GM21515 (cell line): ENCODE measurements at regions not wholly inside any gene's neighbourhood (a gene's known extent, or its start where the extent isn't known, plus 50 kb on each side); places are given as distances from the start of the nearest gene placed in this dataset.

ENCODE experiments used
- ATAC-seq: cut with Tn5 transposase; IDR thresholded peaks from one replicate; pipeline ENCODE4 v1.9.1; 2021; ENCODE audit not compliant: unreplicated experiment

- no peak for ATAC-seq
Measured at GRCh38 chr12:126051611-126052107, 986.4 kb downstream of the AACS start.

- no peak for ATAC-seq
Measured at GRCh38 chr12:126055521-126055920, 990.3 kb downstream of the AACS start.

DNA sequence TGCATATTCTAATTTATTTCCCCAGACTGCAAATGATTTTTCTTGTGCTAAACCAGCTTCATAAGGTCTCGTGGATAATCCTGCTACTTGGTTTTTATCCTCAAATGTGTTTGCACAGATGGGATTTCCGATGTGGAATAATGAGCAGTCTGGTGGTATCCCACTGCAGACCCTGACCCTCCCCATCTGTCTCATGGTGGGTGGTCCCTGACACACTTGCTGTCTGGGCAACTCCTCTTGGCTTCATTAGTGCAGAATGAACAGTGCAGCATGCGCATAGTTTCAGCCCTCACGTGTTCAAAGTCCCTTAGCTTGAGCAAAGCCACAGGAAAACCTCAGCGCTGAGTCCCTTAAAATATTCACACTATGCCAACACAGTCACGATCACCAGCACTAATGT is 996.5 kb downstream of the AACS start:
- ATAC-seq = no peak

- no peak for ATAC-seq
Measured at GRCh38 chr12:126064028-126064427, 998.8 kb downstream of the AACS start.

GRCh38 chr12:126067626-126068329 is 1002.5 kb downstream of the AACS start:
- ATAC-seq = no peak

GRCh38 chr12:126069549-126070165 is 1004.4 kb downstream of the AACS start:
- no peak for ATAC-seq

GRCh38 chr12:126076515-126076914 is 1011.3 kb downstream of the AACS start:
- ATAC-seq = no peak

DNA sequence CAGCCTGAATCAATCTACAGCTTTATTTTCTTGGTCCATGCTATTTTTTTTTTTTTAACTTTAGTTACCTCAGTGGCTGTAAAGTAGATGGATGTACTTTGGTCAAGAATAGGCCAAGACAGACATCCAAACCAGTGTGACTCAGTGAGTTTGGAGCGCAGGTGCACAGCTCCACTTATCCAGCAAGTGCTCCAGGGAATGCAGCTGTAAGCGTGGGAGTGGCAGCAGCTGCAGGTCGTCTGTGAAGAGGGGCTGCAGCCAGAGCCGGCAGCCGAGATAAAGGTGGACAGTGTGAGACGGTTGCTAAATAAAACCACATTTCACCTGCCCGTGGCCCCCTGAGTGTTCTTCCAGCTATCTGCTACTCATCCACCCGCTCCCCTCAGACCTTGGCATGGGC is 1018.7 kb downstream of the AACS start:
- ATAC-seq = no peak

GRCh38 chr12:126084480-126084879 is 1019.2 kb downstream of the AACS start:
- ATAC-seq = no peak

GRCh38 chr12:126086242-126086641 is 1021.0 kb downstream of the AACS start:
- no peak for ATAC-seq

- no peak for ATAC-seq
Measured at GRCh38 chr12:126087692-126088091, 1022.5 kb downstream of the AACS start.

- no peak for ATAC-seq
Measured at GRCh38 chr12:126093908-126094307, 1028.7 kb downstream of the AACS start.

DNA sequence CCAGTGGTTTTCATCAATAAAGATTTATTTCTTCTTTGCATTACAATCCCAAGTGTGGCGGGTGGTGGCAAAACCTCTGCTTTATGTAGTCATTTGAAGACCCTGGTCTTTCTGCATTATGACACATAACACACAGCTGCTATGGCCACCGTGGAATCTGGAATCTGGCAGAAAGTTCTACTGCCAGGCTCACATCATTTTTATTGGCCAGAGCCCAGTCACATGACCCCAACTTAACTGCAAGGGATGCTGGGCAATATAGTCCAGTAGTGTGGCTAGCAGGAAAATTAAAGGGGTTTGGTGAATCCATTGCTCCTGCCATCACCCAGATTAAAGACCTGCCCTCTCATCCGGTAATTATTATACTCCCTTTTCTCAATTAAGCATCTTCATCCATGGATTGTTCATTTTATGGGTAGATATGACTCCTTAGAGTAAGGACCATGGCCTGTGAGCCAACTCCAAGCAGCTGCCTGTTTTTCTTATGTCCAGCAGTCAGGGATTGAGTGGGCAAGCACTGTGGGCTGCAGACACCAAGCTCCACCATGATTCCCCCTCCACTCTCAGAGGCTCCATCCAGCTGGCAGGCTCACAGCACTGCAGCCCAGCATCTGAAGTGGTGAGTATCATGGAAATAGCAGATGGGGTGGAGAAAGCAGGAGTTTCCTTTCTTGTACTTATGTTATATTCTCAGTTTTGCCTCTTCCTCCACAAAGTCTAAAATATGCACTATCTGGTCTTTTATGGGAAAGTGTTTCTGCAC is 1030.7 kb downstream of the AACS start:
- ATAC-seq = no peak

DNA sequence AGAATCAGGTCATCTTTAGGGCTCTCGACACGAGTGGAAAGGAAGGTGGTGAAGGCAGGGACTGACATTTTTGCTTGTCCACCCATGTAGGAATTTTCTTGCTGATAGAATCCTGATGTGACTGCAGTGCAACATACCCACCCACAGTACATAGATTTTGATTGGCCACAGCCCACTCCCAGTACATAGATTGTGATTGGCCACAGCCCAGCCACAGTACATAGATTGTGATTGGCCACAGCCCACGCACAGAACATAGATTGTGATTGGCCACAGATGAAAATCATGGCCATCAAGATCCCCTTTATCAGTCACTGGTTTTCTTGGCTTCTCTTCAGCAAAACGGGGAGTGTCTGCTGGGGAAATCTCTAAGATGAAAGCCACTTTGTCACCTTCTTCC is 1041.5 kb downstream of the AACS start:
- no peak for ATAC-seq

GRCh38 chr12:126107659-126108058 is 1042.4 kb downstream of the AACS start:
- ATAC-seq = no peak

DNA sequence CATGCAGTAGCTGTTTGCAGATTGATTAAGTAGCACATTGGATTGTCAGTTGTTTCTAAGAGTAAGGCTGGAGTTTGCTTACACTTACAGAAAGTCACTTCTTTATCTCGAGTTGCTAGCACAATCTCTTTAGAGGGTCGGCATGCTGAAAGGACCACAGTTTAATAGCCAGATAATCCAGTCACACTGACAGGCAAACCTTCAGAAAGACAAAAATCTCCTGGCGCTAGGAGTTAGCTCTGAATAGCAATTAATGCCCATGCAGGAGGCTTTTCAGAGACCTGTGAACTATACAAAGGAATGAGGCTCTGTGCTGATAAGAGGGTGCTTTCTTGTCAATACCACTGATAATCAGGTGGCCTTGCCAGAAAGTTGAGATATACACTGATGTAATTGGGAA is 1043.0 kb downstream of the AACS start:
- no peak for ATAC-seq

- no peak for ATAC-seq
Measured at GRCh38 chr12:126112141-126112540, 1046.9 kb downstream of the AACS start.

DNA sequence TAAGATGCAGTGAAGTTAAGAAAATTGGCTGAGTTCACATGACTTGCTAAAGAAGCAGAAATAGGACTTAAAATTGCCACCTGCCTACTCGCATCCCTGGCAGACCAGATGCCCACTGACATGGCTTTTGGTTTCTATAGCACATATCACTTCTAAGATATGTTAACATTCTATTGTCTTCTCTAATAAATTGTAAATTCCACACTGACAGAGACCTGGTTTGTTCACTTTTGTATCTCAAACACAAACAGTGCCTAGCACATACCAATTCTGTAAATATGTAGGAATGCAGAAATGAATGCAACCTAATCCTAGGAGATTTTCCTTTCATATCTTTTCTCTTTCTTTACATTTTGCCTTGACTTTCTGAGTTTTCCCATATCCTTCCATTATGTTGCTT is 1047.6 kb downstream of the AACS start:
- ATAC-seq = no peak

GRCh38 chr12:126114441-126114840 is 1049.2 kb downstream of the AACS start:
- no peak for ATAC-seq

DNA sequence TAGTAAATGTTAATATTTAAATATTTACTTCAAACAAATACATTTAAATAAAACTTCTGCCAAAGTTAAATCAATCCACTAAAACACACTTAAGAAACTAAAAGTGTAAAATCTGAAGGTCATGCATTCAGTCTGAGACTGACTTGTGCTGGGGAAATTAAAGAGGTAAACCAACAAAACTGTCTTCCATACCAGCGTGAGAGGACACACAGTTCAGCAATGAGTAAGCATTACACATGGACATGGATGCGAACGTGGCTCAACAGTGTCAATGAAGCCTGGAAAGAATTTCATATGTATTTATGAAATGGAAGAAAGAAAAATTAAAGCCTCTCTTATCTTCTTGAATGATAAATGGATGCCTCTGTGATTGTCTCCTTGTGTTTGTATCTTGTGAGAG is 1052.3 kb downstream of the AACS start:
- no peak for ATAC-seq

- no peak for ATAC-seq
Measured at GRCh38 chr12:126139355-126139754, 1074.1 kb downstream of the AACS start.

GRCh38 chr12:126144603-126145002 is 1079.4 kb downstream of the AACS start:
- ATAC-seq = no peak
